ENCODE measurements at regions not wholly inside any gene's neighbourhood (a gene's known extent, or its start where the extent isn't known, plus 50 kb on each side); places are given as distances from the start of the nearest gene placed in this dataset.

DNA sequence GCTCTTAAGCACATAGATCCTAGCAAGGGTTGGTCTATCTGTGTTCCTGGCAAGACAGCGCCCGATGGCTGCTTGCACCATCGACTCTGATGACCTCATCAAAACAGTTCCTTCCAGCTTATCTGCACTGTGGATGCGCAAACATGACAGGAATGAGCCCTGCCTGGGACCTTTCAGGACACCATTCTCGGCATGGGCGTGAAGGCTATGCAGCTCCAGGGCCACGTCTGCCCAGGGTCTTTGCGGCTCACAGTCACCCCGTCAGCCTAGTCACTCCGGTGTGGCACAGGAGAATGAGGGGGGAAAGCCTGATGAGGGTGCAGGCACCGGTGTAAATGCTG lies 147.8 kb upstream of the TWIST2 start:
- H3K27me3 ChIP-seq, result no peaks in the 10 kb centered on the region
- peaks cover 0 to 8% (median 0%) of the 10 kb centered on the region in 4 donors for H3K4me1 ChIP-seq
- H3K4me3 ChIP-seq, result no peak overlapping the region
- H3K27ac ChIP-seq, result no peak overlapping the region
- no peak for TF ChIP-seq POLR2A (IDR thresholded peaks at IDR 0.05)
- no peak for TF ChIP-seq POLR2AphosphoS5 (IDR thresholded peaks at IDR 0.05)
- TF ChIP-seq EP300 (IDR thresholded peaks at IDR 0.05; ENCODE audit: low read depth), result no peak
- TF ChIP-seq, protein P1, sequence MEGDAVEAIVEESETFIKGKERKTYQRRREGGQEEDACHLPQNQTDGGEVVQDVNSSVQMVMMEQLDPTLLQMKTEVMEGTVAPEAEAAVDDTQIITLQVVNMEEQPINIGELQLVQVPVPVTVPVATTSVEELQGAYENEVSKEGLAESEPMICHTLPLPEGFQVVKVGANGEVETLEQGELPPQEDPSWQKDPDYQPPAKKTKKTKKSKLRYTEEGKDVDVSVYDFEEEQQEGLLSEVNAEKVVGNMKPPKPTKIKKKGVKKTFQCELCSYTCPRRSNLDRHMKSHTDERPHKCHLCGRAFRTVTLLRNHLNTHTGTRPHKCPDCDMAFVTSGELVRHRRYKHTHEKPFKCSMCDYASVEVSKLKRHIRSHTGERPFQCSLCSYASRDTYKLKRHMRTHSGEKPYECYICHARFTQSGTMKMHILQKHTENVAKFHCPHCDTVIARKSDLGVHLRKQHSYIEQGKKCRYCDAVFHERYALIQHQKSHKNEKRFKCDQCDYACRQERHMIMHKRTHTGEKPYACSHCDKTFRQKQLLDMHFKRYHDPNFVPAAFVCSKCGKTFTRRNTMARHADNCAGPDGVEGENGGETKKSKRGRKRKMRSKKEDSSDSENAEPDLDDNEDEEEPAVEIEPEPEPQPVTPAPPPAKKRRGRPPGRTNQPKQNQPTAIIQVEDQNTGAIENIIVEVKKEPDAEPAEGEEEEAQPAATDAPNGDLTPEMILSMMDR (IDR thresholded peaks at IDR 0.05), result no peak
- no peaks in the 10 kb centered on the region for H3K36me3 ChIP-seq
- WGBS, 2 donors (ENCODE audit: low coverage in 1 of 2), result 30 to 70% methylated on average over 2 to 11 of the region's 11 CpGs
- intact Hi-C loops (cut with DNase I; ENCODE audit: low total_unique reads), result no loop called here
- no peaks in the 10 kb centered on the region for H3K9me3 ChIP-seq
- DNase-seq, result peak; percentile 18
- in situ Hi-C loops (cut with MboI; ENCODE audit: low pct_ligation_motif_present in 1 of 4, low pct_unique_long_range_greater_than_20kb in 1 of 4, low sequenced_read_pairs in 3 of 4), result no loop called here

DNA sequence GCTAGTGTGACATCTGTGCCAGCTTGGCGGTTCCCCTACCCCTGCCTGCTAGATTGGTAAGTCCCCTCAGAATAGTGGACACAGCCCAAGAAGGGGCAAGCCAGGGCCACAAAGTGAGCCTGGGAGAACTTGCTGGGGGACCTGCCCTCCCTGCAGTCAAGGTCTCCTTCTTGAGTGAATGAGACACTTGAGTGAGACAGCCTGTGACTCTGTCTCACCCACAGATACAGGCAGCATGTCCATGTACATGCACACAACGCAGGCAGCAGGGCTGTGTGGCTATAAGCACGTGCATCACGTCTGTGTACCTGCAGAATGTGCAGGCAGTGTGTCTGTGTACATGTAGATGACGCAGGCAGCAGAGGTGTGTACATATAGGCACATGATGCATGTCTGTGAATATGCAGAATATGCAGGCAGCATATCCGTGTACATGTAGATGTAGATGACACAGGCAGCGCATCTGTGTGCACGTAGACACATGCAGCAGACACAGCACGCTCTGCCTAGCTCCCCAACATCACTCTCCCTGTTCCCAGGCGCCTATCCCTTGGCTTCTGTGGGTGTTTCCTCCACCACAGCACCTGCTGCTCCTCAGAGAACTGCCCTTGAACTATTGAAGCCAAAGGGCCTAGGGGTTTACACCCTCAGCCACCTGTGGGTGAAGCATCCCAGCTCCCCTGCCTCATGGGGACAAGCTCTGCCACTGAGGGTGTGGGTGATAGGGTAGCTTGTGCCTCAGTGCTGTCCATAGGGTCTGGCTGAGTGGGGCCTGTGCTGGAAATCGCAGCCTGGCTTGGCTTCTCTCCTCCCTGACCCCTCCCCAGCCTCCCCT lies 147.2 kb upstream of the TWIST2 start:
- Histone ChIP-seq H3K4me1 (peaks cover 0 to 2% (median 0%) of the 10 kb centered on the region in 4 donors), H3K27ac (peak overlapping the region in 1 of 4 donors; percentile 17), H3K4me3 (no peak overlapping the region), H3K9me3 (no peaks in the 10 kb centered on the region), H3K36me3 (no peaks in the 10 kb centered on the region), H3K27me3 (no peaks in the 10 kb centered on the region)
- in situ Hi-C loops (cut with MboI; ENCODE audit: low pct_ligation_motif_present in 1 of 4, low pct_unique_long_range_greater_than_20kb in 1 of 4, low sequenced_read_pairs in 3 of 4), result no loop called here
- DNase-seq, result no peak
- WGBS, 2 donors (ENCODE audit: low coverage in 1 of 2), result 69% methylated on average over 11 of the region's 11 CpGs; no CpG with 5 or more reads in 1 of the 2 donors
- TF ChIP-seq, protein P1 (IDR thresholded peaks at IDR 0.05), result no peak
- TF ChIP-seq EP300 (IDR thresholded peaks at IDR 0.05; ENCODE audit: low read depth) (no peak), POLR2A (IDR thresholded peaks at IDR 0.05) (no peak), POLR2AphosphoS5 (IDR thresholded peaks at IDR 0.05) (no peak)
- intact Hi-C loops (cut with DNase I; ENCODE audit: low total_unique reads), result no loop called here

DNA sequence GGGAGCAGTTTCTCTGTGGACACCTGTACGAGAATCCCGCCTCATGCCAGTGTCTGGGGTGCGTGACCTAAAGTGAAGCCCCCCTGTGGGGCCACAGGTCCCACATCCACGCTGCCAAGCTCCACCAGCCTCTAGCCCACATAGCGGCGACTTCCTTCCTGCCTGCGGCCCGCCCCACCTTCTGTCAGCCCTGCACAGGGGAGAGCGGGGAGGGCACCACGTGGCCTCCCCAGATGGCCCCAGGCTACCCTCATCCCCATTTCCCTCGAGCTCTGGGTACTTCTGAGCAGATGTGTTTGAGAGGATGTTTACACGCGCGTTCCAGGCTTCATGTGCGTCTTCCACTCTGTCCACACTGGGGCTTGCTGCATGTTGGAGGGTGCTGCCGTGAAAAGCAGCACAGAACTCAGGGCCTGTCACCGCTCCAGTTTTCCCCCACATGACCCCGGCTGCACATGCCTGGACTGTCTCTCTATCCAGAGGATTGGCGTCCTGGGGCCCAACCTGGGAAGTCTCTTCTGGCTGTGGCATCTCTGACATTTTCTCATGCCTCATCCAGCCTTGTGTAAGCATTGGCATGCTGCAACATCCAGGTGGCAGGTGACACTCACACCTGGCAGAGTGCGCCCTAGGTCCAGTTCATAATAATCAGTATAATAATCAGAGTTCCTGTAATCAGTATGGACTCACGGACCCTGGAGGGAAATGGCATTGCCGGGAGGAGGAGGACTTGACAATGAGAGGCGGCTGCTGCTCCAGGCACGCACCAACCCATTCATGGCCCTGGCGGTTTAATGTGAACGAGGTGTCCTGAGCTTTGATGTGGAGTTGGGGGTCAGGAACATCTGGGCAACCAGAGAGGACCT lies 146.3 kb upstream of the TWIST2 start:
- H3K9me3 ChIP-seq, result no peaks in the 10 kb centered on the region
- H3K36me3 ChIP-seq, result no peaks in the 10 kb centered on the region
- 74% methylated on average over 24 of the region's 26 CpGs; no CpG with 5 or more reads in 1 of the 2 donors for WGBS, 2 donors (ENCODE audit: low coverage in 1 of 2)
- H3K4me1 ChIP-seq, result no peaks in the 10 kb centered on the region
- no peaks in the 10 kb centered on the region for H3K27me3 ChIP-seq
- no peak overlapping the region for H3K4me3 ChIP-seq
- peak overlapping the region in 1 of 4 donors; percentile 17 for H3K27ac ChIP-seq
- TF ChIP-seq POLR2AphosphoS5 (IDR thresholded peaks at IDR 0.05), result peak in 1 of 3 donors; percentile 26
- TF ChIP-seq, protein P1 (IDR thresholded peaks at IDR 0.05), result no peak
- DNase-seq, result no peak
- in situ Hi-C loops (cut with MboI; ENCODE audit: low pct_ligation_motif_present in 1 of 4, low pct_unique_long_range_greater_than_20kb in 1 of 4, low sequenced_read_pairs in 3 of 4), result no loop called here
- intact Hi-C loops (cut with DNase I; ENCODE audit: low total_unique reads), result no loop called here

DNA sequence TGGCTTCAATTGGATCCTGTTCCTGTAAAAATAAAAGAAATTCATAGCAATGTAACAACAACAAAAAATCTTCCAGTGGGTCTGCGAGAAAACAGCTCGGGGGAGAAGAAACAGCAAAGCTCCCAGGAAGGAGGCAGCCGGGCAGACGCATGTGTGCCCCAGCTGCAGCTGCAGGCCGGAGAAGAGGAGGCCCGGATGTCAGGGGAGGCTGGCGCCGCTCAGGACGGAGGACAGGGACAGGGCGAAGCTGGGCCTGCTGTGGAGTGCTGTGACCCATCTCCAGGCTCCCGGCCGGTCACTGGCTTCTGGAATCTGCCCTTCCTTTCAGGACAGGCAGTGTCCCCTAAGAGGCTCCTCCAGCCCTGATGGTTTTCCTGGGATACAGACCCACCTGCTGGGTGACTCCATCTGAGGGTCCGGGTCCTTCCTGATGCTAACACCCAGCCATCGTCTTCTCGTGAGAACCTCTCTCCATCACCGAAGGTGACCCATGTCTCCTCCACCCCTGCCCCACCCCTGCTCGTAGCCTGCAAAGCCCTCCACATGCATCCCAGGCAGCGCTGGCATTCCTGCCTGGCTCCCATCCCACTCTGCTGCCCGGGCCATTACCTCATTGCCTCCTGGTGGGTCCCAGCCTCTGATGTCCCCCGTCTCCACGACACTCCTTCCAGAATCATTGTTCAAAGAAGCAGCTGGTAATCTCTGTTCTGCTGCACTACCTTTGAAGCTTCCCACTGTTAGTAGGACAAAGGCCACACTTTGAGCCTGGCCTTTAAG lies 145.4 kb upstream of the TWIST2 start:
- 79 to 94% methylated on average over 12 to 21 of the region's 21 CpGs for WGBS, 2 donors (ENCODE audit: low coverage in 1 of 2)
- no peaks in the 10 kb centered on the region for H3K36me3 ChIP-seq
- intact Hi-C loops (cut with DNase I; ENCODE audit: low total_unique reads), result no loop called here
- DNase-seq, result no peak
- in situ Hi-C loops (cut with MboI; ENCODE audit: low pct_ligation_motif_present in 1 of 4, low pct_unique_long_range_greater_than_20kb in 1 of 4, low sequenced_read_pairs in 3 of 4), result no loop called here
- no peaks in the 10 kb centered on the region for H3K4me1 ChIP-seq
- peaks cover 3% of the 10 kb centered on the region for H3K27me3 ChIP-seq
- TF ChIP-seq POLR2AphosphoS5 (IDR thresholded peaks at IDR 0.05) (no peak), EP300 (IDR thresholded peaks at IDR 0.05; ENCODE audit: low read depth) (no peak), POLR2A (IDR thresholded peaks at IDR 0.05) (no peak)
- TF ChIP-seq, protein P1 (IDR thresholded peaks at IDR 0.05), result no peak
- H3K4me3 ChIP-seq, result no peak overlapping the region
- no peaks in the 10 kb centered on the region for H3K9me3 ChIP-seq
- H3K27ac ChIP-seq, result no peak overlapping the region

Data from transverse colon (tissue), 4 donors.